Activated T-helper 2 cell treated with anti-CD3 and anti-CD28 coated beads, Interferon-gamma antibody, Interleukin-2, Interleukin-4, amounts not matched to agents 10 μg/mL and 5 μg/mL and 100 μg/mL, durations not matched to agents 14 hours and 24 hours and 36 hours (primary cell): ENCODE measurements at regions not wholly inside any gene's neighbourhood (a gene's known extent, or its start where the extent isn't known, plus 50 kb on each side); places are given as distances from the start of the nearest gene placed in this dataset.
"Not testable (repeated sequence)": the region's sequence is repeated elsewhere in the genome, so short reads cannot be mapped to it uniquely, and the experiment has no call there.

Source experiments
- DNase-seq: peaks from one replicate; pipeline ENCODE4 v3.0.0; 2021; ENCODE audit warnings: low spot score
- H3K27ac Mint-ChIP-seq: one replicate; pipeline ENCODE4 v1.8.0; 2021; ENCODE audit warnings: mixed read lengths
- H3K27me3 Mint-ChIP-seq: one replicate; pipeline ENCODE4 v1.8.0; 2021; ENCODE audit warnings: low read depth, mixed read lengths
- H3K36me3 Mint-ChIP-seq: one replicate; pipeline ENCODE4 v1.8.0; 2021; ENCODE audit warnings: low read depth, mixed read lengths
- H3K4me1 Mint-ChIP-seq: one replicate; pipeline ENCODE4 v1.8.0; 2021; ENCODE audit warnings: low read depth, mixed read lengths
- H3K4me3 Mint-ChIP-seq: one replicate; pipeline ENCODE4 v1.8.0; 2021; ENCODE audit warnings: low read depth, mild to moderate bottlenecking, moderate library complexity, mixed read lengths
- H3K9me3 Mint-ChIP-seq: one replicate; pipeline ENCODE4 v1.8.0; 2021; ENCODE audit warnings: mixed read lengths
- intact Hi-C: fragments of 100-400 bp; cut with micrococcal nuclease; formaldehyde crosslinking; loops from one replicate; pipeline ENCODE4 v1.15.1; 2023

DNA sequence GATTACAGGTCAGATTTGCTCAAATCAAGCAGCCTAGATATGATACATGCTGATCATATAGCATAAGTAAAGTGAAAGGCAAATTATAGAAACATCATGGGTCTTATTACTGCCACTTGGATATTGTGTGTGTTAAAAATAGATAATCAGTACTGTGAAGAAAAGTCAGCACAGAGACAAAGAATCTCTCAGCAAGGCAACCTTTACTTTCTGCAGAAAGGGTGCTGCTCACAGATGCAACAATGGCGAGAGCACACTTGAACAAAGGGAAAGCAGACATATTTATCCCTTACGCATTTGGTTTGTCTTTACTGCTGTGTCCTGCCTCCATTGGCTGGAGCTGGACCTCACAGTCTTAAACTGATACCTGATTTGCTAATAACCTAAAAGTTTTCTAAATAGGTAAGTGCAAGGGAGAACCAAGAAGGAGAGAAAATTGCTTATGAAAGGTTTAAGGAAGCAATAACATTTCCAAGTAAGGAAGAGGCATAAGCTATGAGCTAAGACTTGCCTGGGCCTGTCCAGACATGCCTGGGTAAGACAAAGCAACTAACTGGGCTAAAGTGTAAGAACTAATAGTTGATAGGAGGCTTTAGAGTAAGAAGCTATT lies 1310.8 kb upstream of the LRRTM3 start:
- Mint-ChIP-seq H3K27me3 (no peaks in the 10 kb centered on the region), H3K36me3 (no peaks in the 10 kb centered on the region), H3K9me3 (peaks cover 24% of the 10 kb centered on the region), H3K4me1 (no peaks in the 10 kb centered on the region), H3K27ac (no peak overlapping the region), H3K4me3 (no peak overlapping the region)
- intact Hi-C loops, result no loop called here
- no peak for DNase-seq

DNA sequence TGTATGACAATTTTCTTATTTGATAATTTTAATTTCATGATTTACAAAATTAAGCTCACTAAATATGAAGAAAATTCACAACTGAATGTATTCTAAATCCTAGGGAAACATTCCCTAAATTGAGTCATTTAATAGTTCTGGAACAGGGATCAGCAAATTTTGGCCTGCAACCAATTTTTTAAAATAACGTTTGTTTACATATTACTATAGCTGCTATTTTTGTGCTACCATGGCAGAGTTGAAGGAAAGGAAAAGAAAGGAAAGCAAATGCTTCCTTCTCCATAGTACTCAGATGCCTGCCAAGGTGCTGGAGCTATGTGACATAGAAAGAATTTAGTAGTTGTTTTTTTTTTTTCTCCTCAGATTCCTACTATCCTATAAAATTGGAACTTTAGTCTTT lies 1307.7 kb upstream of the LRRTM3 start:
- Mint-ChIP-seq H3K27ac (no peak overlapping the region), H3K9me3 (peaks cover 27% of the 10 kb centered on the region), H3K36me3 (no peaks in the 10 kb centered on the region), H3K4me3 (no peak overlapping the region), H3K4me1 (no peaks in the 10 kb centered on the region), H3K27me3 (no peaks in the 10 kb centered on the region)
- no peak for DNase-seq
- intact Hi-C loops, result no loop called here

DNA sequence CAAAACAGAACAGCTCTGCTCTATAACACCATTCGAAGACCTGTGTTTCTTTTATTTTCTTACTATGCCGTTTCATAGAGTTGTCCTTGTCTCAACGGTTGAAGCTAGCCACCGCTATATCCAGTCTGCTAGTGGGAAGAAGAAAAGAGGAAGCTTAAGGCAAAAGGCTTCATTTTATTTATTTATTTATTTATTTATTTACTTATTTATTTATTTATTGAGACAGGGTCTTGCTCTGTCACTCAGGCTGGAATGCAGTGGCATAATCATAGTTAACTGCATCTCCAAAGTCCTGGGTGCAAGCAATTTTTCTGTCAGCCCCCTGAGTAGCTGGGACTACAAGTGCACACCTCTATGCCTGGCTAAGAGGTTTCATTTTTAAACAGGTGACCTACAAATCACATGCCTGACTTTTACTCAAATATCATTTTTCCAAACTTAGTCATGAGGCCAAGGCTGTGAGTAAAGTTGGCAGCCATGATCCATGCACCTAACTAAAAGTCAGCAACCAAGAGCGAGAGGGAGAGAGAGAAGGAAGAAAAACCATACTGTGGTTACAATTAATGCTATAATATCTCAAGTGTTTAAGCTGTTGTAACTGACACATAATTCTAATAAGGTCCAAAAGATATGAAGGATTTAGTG lies 1305.3 kb upstream of the LRRTM3 start:
- Mint-ChIP-seq H3K27ac (no peak overlapping the region), H3K27me3 (no peaks in the 10 kb centered on the region)
- intact Hi-C loops, result no loop called here

DNA sequence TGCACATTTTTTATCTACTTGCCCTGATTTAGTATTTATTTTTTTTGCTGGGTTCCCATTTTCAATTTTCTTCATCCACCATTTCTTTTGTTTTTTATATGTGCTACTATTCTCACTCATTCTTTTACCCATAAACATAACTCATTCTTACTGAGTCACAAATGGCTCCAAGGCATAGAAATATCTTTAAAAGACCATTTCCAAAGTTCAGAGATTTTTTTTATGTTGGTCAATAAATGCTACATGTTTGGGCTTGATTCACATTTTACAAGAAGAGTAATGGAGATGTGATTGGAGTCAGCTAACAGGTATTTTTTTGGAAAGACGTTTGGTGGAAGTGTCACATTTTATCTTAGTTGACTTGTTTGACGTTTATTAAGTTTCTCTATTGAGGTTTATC lies 1303.2 kb upstream of the LRRTM3 start:
- no peaks in the 10 kb centered on the region for H3K4me1 Mint-ChIP-seq
- intact Hi-C loops, result no loop called here
- no peaks in the 10 kb centered on the region for H3K36me3 Mint-ChIP-seq
- no peaks in the 10 kb centered on the region for H3K27me3 Mint-ChIP-seq
- no peak for DNase-seq
- no peak overlapping the region for H3K4me3 Mint-ChIP-seq
- peaks cover 14% of the 10 kb centered on the region for H3K9me3 Mint-ChIP-seq
- no peak overlapping the region for H3K27ac Mint-ChIP-seq

More for the DNA sequence above, 1305.3 kb upstream of the LRRTM3 start:
- Mint-ChIP-seq H3K4me3 (no peak overlapping the region), H3K9me3 (peaks cover 18% of the 10 kb centered on the region), H3K4me1 (no peaks in the 10 kb centered on the region), H3K36me3 (no peaks in the 10 kb centered on the region)
- DNase-seq, result no peak

DNA sequence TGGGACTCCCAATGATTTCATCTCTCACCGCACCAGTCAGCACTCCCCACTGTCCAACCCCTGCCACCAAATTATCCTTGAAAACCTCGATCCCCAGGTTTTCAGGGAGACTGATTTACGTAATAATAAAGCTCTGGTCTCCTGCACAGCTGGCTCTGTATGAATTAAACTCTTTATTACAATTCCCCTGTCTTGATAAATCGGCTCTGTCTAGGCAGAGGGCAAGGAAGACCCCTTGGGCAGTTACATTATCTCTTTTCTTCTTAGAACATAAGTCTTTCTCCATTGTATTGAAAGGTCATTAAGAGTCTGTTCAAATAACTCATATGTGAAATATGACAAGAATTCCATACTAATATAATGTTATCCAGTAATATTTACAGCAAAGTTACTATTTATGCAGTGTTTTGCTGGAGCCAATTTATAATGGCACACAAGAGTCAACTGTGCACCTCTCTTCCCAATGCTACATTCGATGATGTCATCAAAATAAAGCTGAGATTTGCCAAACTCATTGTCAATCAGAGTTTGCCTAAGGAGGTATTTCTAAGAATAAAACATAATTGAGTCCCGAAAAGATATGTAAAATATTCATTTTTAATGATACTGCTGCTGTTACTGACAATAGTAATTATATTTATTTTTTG lies 1297.2 kb upstream of the LRRTM3 start:
- Mint-ChIP-seq H3K4me1 (no peaks in the 10 kb centered on the region), H3K4me3 (no peak overlapping the region), H3K9me3 (peaks cover 31% of the 10 kb centered on the region), H3K36me3 (no peaks in the 10 kb centered on the region), H3K27me3 (no peaks in the 10 kb centered on the region), H3K27ac (no peak overlapping the region)
- DNase-seq, result no peak
- intact Hi-C loops, result no loop called here

DNA sequence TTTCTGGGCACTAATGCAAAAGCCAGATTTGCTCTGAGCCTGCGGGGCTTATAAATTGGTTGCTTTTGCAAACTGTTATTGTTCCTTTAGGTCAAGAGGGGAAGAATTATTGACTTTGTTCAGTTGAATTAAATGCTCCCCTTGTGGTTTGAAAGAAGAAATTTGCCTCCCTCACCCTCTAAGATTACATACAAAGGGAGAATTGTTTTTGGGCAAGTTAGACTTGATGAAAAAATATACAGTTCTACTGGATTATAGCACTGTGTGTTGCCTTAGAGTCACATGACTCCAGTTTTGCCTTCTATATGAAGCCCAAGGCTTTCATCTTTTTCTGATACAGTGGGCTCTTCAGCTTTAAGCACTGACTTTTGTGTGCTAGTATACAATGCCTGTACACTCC lies 1265.8 kb upstream of the LRRTM3 start:
- DNase-seq, result no peak
- no peak overlapping the region for H3K4me3 Mint-ChIP-seq
- intact Hi-C loops, result no loop called here
- peaks cover 2% of the 10 kb centered on the region for H3K9me3 Mint-ChIP-seq
- no peaks in the 10 kb centered on the region for H3K27me3 Mint-ChIP-seq
- H3K36me3 Mint-ChIP-seq, result no peaks in the 10 kb centered on the region
- no peak overlapping the region for H3K27ac Mint-ChIP-seq
- H3K4me1 Mint-ChIP-seq, result no peaks in the 10 kb centered on the region

DNA sequence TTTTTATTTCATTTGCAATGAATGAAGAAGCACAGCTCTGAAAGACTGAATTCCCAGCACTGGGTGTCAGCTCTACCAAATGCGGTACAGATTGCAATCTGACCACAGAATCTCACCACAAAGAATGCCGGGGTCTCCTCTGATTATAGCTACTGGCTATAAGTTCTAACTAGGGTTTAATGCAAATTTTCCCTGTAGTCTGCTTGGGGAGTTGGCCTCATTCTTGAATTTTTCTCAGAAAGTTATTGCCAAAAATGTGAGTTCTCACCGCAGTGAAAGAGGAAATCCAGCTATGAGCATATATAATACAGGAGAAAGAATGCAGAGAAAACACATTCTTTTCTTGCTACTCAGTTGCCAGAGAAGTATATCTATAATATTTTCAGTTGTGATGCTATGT lies 1255.7 kb upstream of the LRRTM3 start:
- H3K27ac Mint-ChIP-seq, result no peak overlapping the region
- intact Hi-C loops, result no loop called here
- H3K4me1 Mint-ChIP-seq, result no peaks in the 10 kb centered on the region
- no peaks in the 10 kb centered on the region for H3K27me3 Mint-ChIP-seq
- no peak for DNase-seq
- H3K9me3 Mint-ChIP-seq, result peaks cover 5% of the 10 kb centered on the region
- H3K36me3 Mint-ChIP-seq, result no peaks in the 10 kb centered on the region
- H3K4me3 Mint-ChIP-seq, result no peak overlapping the region

DNA sequence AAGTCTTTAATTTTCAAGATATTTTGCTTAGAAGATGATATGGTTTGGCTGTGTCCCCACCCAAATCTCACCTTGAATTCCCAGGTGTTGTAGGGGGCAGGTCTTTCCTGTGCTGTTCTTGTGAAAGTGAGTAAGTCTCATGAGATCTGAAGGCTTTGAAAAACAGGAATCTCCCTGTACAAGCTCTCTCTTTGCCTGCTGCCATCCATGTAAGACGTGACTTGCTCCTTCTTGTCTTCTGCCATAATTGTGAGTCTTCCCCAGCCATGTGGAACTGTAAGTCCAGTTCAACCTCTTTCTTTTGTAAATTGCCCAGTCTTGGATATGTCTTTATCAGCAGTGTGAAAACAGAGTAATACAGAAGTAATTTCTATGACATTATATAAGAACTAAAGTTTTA lies 1255.2 kb upstream of the LRRTM3 start:
- H3K9me3 Mint-ChIP-seq, intact Hi-C loops: not testable (repeated sequence)

DNA sequence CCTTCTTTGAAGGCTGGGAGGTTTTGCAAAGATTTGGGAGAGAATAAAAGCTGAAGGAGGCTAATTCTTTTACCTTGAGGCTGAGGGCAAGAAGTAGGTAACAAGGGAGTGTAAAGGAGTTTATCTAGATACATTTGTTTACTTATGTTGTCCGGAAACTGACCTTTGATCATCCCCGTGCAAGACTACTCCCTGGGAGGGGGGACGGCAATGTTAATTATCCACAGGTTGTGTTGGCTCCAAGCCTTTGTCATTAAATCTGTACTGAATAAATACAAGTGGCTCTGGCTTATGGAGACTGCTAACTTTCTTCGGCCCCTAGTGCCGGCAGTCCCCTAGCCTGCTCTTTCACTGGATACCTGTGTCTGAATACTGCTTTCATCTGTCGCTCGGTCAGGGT lies 1250.6 kb upstream of the LRRTM3 start:
- no peak for DNase-seq
- intact Hi-C loops, result no loop called here
- Mint-ChIP-seq H3K27me3 (no peaks in the 10 kb centered on the region), H3K9me3 (no peaks in the 10 kb centered on the region), H3K4me3 (no peak overlapping the region), H3K4me1 (no peaks in the 10 kb centered on the region), H3K27ac (no peak overlapping the region), H3K36me3 (no peaks in the 10 kb centered on the region)

More for the DNA sequence above, 1255.2 kb upstream of the LRRTM3 start:
- H3K4me1 Mint-ChIP-seq, H3K36me3 Mint-ChIP-seq, H3K27me3 Mint-ChIP-seq, H3K27ac Mint-ChIP-seq, H3K4me3 Mint-ChIP-seq, DNase-seq: not testable (repeated sequence)

DNA sequence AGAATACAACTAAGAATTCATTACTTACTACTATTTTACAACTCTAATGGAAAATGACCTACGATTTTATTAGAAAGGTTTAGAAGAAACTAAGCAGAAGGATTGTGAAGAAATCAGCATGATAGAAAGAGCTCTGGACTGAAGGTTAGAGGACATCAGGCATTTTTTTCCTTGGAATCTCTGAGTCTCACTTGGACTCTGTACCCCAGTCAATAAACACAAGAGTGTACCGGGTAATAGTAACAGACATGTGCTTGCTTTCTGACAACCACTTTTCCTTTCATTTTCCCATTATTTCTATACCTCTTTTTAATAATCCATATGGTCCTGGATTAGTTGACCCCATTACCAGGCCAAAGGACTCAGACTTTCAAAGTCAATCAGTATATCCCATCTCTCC lies 1240.9 kb upstream of the LRRTM3 start:
- intact Hi-C loops, result no loop called here
- Mint-ChIP-seq H3K27ac (no peak overlapping the region), H3K36me3 (no peaks in the 10 kb centered on the region), H3K9me3 (peaks cover 8% of the 10 kb centered on the region), H3K27me3 (no peaks in the 10 kb centered on the region), H3K4me1 (no peaks in the 10 kb centered on the region), H3K4me3 (no peak overlapping the region)
- no peak for DNase-seq

DNA sequence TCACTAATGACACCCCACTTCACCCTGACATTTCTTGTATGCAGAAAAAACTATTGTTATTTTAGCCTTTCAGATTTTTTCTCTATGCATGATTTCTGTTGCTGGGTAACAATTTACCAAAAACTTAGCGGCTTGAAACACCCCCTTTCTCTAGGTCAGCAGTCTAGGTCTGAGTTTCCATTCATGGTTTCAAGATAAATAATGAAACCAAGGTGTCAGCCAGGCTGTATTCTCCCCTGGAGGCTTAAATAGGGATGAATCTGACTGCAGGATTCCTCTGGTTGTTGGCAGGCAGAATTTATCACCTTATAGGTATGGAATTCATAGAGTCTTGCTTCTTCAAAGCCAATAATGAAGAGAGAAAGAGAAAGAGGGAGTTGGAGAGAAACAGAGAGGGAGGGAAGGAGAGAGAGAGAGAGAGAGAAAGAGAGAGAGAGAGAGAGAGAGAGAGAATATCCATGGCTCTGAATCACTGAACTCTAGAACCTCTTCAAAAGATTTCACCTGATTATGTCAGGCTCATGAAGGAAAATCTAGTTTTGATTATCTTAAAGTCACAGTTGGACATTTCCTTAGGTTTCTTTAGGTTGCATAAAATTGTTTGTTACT lies 1224.6 kb upstream of the LRRTM3 start:
- H3K27me3 Mint-ChIP-seq, result no peaks in the 10 kb centered on the region
- no peak overlapping the region for H3K27ac Mint-ChIP-seq
- H3K4me1 Mint-ChIP-seq, result no peaks in the 10 kb centered on the region
- peaks cover 11% of the 10 kb centered on the region for H3K9me3 Mint-ChIP-seq
- DNase-seq, result no peak
- H3K36me3 Mint-ChIP-seq, result no peaks in the 10 kb centered on the region
- intact Hi-C loops, result no loop called here
- no peak overlapping the region for H3K4me3 Mint-ChIP-seq

DNA sequence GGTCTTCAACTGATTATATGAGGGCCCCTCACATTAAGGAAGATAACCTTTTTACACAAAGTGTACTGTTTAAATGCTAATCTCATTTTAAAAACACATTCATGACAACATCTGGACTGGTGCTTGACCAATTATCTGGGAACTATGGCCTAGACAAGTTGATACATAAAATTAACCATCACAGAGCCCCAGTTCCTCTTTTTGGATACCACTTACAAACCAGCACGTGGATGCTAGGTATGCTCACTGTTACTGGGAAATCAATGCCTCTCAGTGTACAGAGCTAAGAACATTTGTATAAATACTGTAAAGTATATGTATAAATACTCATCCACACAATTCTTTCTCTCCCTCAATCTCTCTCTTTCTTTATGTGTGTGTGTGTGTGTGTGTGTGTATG lies 1217.8 kb upstream of the LRRTM3 start:
- no peaks in the 10 kb centered on the region for H3K4me1 Mint-ChIP-seq
- peaks cover 3% of the 10 kb centered on the region for H3K9me3 Mint-ChIP-seq
- H3K27me3 Mint-ChIP-seq, result no peaks in the 10 kb centered on the region
- DNase-seq, result no peak
- no peak overlapping the region for H3K4me3 Mint-ChIP-seq
- no peaks in the 10 kb centered on the region for H3K36me3 Mint-ChIP-seq
- intact Hi-C loops, result no loop called here
- H3K27ac Mint-ChIP-seq, result no peak overlapping the region

DNA sequence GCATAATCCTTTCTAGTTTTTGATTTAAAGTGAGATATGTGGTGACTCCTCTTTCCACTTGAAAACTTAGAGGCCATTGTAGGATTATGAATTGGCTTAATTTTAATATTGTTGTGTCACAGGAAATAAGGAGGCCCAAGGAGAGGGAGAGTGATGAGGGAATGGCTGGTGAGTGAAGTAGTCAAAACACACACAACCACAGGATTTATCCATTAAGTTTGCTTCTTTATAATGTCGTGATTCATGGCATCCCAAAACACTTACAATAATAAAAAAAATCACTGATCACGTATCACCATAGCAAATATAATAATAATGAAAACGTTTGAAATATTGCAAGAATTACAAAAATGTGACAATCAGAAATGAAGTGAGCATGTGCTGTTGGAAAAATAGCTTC lies 1215.5 kb upstream of the LRRTM3 start:
- Mint-ChIP-seq H3K4me1 (no peaks in the 10 kb centered on the region), H3K27me3 (no peaks in the 10 kb centered on the region), H3K9me3 (peaks cover 6% of the 10 kb centered on the region), H3K4me3 (no peak overlapping the region), H3K27ac (no peak overlapping the region), H3K36me3 (no peaks in the 10 kb centered on the region)
- intact Hi-C loops, result no loop called here
- no peak for DNase-seq
